Transverse colon (tissue), 4 donors: ENCODE measurements at regions not wholly inside any gene's neighbourhood (a gene's known extent, or its start where the extent isn't known, plus 50 kb on each side); places are given as distances from the start of the nearest gene placed in this dataset.

Source experiments
- CTCF ChIP-seq, 5 experiments: fragments of 200-600 bp in 3 of 5; fragments of 450-650 bp in 2 of 5; sonication (generic) in 3 of 5; IDR thresholded peaks; 1 replicate in 2 of 5; 2 replicates in 3 of 5; pipeline ENCODE4 v1.5.1; 2016 to 2017; ENCODE audit warnings: antibody characterized with exemption in 5 of 5, inconsistent platforms in 3 of 5, mild to moderate bottlenecking in 2 of 5, moderate library complexity in 1 of 5
- EP300 ChIP-seq: sonication (generic); formaldehyde crosslinking; IDR thresholded peaks from one replicate; pipeline ENCODE4 v1.6.1; 2017; ENCODE audit warnings: antibody characterized with exemption, low read depth
- POLR2A ChIP-seq: fragments of 450-650 bp; IDR thresholded peaks from one replicate; pipeline ENCODE4 v1.6.1; 2016; ENCODE audit warnings: antibody characterized with exemption, mild to moderate bottlenecking, moderate library complexity
- POLR2AphosphoS5 ChIP-seq, 3 donors: sonication (generic); formaldehyde crosslinking; IDR thresholded peaks; one replicate each; pipeline ENCODE4 v1.6.1; 2016; ENCODE audit warnings: antibody characterized with exemption in 3 of 3

GRCh38 chr5:1975898-1976765, 93.4 kb upstream of the IRX4 start:
- TF ChIP-seq CTCF (IDR thresholded peaks at IDR 0.05) (no peak), EP300 (no peak), POLR2A (no peak), POLR2AphosphoS5 (IDR thresholded peaks at IDR 0.05) (no peak)
